ENCODE measurements at regions not wholly inside any gene's neighbourhood (a gene's known extent, or its start where the extent isn't known, plus 50 kb on each side); places are given as distances from the start of the nearest gene placed in this dataset.

- no peak for TF ChIP-seq EZH2phosphoT487 (IDR thresholded peaks at IDR 0.05; ENCODE audit: borderline replicate concordance, low read length)
- no peak for TF ChIP-seq CTCF (conservative IDR thresholded peaks at IDR 0.05; ENCODE audit: low read depth, low read length)
- no peak for TF ChIP-seq EZH2 (IDR thresholded peaks at IDR 0.05; ENCODE audit: low read length, unreplicated experiment)
These were observed 543.1 kb downstream of the LRFN5 start for GRCh38 chr14:42149609-42150261.

Data from PC-3 (cell line).